GM20000 (cell line): ENCODE measurements at regions not wholly inside any gene's neighbourhood (a gene's known extent, or its start where the extent isn't known, plus 50 kb on each side); places are given as distances from the start of the nearest gene placed in this dataset.

ENCODE experiments used
- DNase-seq: peaks from one replicate; pipeline ENCODE4 v3.0.0; 2012; ENCODE audit warnings: low spot score
- TF ChIP-seq, protein P1 (sequence below): IDR thresholded peaks from 2 replicates; pipeline ENCODE4 v1.5.1; 2012; ENCODE audit warnings: mild to moderate bottlenecking, control low read depth; ENCODE audit errors: extremely low read depth, missing control alignments

GRCh38 chr11:134761926-134762247, 349.8 kb upstream of the B3GAT1 start:
- DNase-seq: no peak
- TF ChIP-seq, protein P1, sequence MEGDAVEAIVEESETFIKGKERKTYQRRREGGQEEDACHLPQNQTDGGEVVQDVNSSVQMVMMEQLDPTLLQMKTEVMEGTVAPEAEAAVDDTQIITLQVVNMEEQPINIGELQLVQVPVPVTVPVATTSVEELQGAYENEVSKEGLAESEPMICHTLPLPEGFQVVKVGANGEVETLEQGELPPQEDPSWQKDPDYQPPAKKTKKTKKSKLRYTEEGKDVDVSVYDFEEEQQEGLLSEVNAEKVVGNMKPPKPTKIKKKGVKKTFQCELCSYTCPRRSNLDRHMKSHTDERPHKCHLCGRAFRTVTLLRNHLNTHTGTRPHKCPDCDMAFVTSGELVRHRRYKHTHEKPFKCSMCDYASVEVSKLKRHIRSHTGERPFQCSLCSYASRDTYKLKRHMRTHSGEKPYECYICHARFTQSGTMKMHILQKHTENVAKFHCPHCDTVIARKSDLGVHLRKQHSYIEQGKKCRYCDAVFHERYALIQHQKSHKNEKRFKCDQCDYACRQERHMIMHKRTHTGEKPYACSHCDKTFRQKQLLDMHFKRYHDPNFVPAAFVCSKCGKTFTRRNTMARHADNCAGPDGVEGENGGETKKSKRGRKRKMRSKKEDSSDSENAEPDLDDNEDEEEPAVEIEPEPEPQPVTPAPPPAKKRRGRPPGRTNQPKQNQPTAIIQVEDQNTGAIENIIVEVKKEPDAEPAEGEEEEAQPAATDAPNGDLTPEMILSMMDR: no peak

- TF ChIP-seq, protein P1: no peak
- DNase-seq: no peak
Measured at GRCh38 chr11:134761386-134761785, 349.3 kb upstream of the B3GAT1 start.

GRCh38 chr11:134760957-134761356, 348.9 kb upstream of the B3GAT1 start:
- DNase-seq: no peak
- TF ChIP-seq, protein P1: no peak

GRCh38 chr11:134760299-134760698, 348.3 kb upstream of the B3GAT1 start:
- TF ChIP-seq, protein P1: no peak
- DNase-seq: no peak

- TF ChIP-seq, protein P1: no peak
- no peak for DNase-seq
Measured at GRCh38 chr11:134759855-134760254, 347.8 kb upstream of the B3GAT1 start.

DNA sequence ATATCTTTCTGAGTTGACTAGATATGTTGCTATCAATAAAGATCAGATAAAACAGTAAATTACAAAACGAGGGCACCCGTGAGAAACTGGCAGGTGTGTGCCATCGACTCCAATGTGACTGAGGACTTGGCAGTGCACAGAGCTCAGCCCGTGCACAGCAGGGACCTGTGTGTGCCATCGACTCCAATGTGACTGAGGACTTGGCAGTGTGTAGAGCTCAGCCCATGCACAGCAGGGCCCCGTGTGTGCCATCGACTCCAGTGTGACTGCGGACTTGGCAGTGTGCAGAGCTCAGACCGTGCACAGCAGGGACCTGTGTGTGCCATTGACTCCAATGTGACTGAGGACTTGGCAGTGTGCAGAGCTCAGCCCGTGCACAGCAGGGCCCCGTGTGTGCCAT, 347.2 kb upstream of the B3GAT1 start:
- TF ChIP-seq, protein P1: no peak

GRCh38 chr11:134758342-134758931, 346.4 kb upstream of the B3GAT1 start:
- TF ChIP-seq, protein P1: no peak
- DNase-seq: no peak

More for the DNA sequence above, 347.2 kb upstream of the B3GAT1 start:
- DNase-seq: no peak

- no peak for DNase-seq
- TF ChIP-seq, protein P1: no peak
Measured at GRCh38 chr11:134757633-134758032, 345.6 kb upstream of the B3GAT1 start.
